ENCODE measurements at regions not wholly inside any gene's neighbourhood (a gene's known extent, or its start where the extent isn't known, plus 50 kb on each side); places are given as distances from the start of the nearest gene placed in this dataset.

DNA sequence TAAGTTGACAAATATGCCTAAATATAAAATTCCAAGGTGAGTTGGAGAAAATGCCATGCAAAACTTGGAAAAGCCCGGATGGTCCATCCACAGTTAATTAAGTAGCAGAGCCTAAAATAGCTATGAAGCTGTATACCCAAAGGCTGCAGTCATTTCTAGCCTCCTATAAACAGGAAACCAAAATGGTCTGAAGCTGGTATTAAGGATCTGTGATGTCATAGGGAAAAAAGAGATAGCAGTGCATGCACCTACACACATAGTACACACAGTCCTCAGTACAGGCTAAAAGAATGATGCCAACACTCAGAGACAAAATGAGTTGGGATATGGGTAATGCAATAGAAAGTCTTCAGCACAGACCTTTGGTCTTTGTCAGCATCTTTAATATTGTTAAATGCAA, 736.9 kb downstream of the EFNB2 start:
- H3K36me3 ChIP-seq (ENCODE audit: control insufficient read depth, insufficient read depth, low read length): no peaks in the 10 kb centered on the region

DNA sequence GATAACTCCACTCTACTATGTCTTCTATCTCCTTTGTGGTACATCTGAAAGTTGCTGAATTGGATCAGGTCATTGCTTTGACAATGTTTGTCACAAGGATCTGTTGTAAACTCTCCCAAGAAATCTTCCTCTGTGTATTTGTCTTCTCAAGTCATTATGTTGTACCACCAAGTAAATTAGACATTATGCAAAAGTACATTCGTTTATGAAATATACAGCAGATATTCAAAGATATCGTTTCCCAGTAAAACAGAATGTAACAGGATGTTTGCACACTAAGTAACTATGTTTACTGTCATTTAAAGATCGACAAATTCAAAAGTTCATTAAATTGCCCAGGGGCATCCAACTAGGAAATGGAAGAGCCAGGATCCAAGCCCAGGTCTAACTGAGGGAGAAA, 739.4 kb downstream of the EFNB2 start:
- WGBS, 2 experiments (ENCODE audit: insufficient coverage in 1 of 2, insufficient read length in 1 of 2): 91 to 93% methylated on average over 2 to 3 of the region's 3 CpGs
- no peaks in the 10 kb centered on the region for H3K4me1 ChIP-seq (ENCODE audit: control insufficient read depth, insufficient read depth, low read length)
- TF ChIP-seq, protein P1, sequence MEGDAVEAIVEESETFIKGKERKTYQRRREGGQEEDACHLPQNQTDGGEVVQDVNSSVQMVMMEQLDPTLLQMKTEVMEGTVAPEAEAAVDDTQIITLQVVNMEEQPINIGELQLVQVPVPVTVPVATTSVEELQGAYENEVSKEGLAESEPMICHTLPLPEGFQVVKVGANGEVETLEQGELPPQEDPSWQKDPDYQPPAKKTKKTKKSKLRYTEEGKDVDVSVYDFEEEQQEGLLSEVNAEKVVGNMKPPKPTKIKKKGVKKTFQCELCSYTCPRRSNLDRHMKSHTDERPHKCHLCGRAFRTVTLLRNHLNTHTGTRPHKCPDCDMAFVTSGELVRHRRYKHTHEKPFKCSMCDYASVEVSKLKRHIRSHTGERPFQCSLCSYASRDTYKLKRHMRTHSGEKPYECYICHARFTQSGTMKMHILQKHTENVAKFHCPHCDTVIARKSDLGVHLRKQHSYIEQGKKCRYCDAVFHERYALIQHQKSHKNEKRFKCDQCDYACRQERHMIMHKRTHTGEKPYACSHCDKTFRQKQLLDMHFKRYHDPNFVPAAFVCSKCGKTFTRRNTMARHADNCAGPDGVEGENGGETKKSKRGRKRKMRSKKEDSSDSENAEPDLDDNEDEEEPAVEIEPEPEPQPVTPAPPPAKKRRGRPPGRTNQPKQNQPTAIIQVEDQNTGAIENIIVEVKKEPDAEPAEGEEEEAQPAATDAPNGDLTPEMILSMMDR (conservative IDR thresholded peaks at IDR 0.05): no peak
- no peaks in the 10 kb centered on the region for H3K36me3 ChIP-seq (ENCODE audit: control insufficient read depth, insufficient read depth, low read length)
- no peak overlapping the region for H3K4me3 ChIP-seq (ENCODE audit: low read length)
- no peak overlapping the region for H3K27ac ChIP-seq (ENCODE audit: low read depth, low read length)
- H3K9me3 ChIP-seq (ENCODE audit: control insufficient read depth, low read length): no peaks in the 10 kb centered on the region
- H3K9ac ChIP-seq (ENCODE audit: extremely low read depth, low read length, poor library complexity, severe bottlenecking): no peak overlapping the region
- H3K27me3 ChIP-seq (ENCODE audit: control insufficient read depth, insufficient read depth, low read length, poor library complexity, severe bottlenecking): no peaks in the 10 kb centered on the region
- peaks cover 7% of the 10 kb centered on the region for H3K9me3 Mint-ChIP-seq
- no peak overlapping the region for H3K4me3 Mint-ChIP-seq
- H3K36me3 Mint-ChIP-seq (ENCODE audit: low read depth): no peaks in the 10 kb centered on the region
- no peaks in the 10 kb centered on the region for H3K4me1 Mint-ChIP-seq
- no peak overlapping the region for H3K27ac Mint-ChIP-seq
- no peaks in the 10 kb centered on the region for H3K27me3 Mint-ChIP-seq (ENCODE audit: insufficient read depth)
- no peak for DNase-seq

More for the DNA sequence above, 736.9 kb downstream of the EFNB2 start:
- Histone ChIP-seq H3K27ac (ENCODE audit: low read depth, low read length) (no peak overlapping the region), H3K9ac (ENCODE audit: extremely low read depth, low read length, poor library complexity, severe bottlenecking) (no peak overlapping the region), H3K27me3 (ENCODE audit: control insufficient read depth, insufficient read depth, low read length, poor library complexity, severe bottlenecking) (no peaks in the 10 kb centered on the region), H3K9me3 (ENCODE audit: control insufficient read depth, low read length) (no peaks in the 10 kb centered on the region), H3K4me1 (ENCODE audit: control insufficient read depth, insufficient read depth, low read length) (no peaks in the 10 kb centered on the region), H3K4me3 (ENCODE audit: low read length) (no peak overlapping the region)
- H3K4me3 Mint-ChIP-seq: no peak overlapping the region
- H3K27ac Mint-ChIP-seq: no peak overlapping the region
- no peaks in the 10 kb centered on the region for H3K4me1 Mint-ChIP-seq
- H3K9me3 Mint-ChIP-seq: peaks cover 5% of the 10 kb centered on the region
- WGBS, 2 experiments (ENCODE audit: insufficient coverage in 1 of 2, insufficient read length in 1 of 2): 0 to 28% methylated on average over 1 of the region's 1 CpG
- TF ChIP-seq, protein P1 (conservative IDR thresholded peaks at IDR 0.05): no peak
- no peaks in the 10 kb centered on the region for H3K27me3 Mint-ChIP-seq (ENCODE audit: insufficient read depth)
- H3K36me3 Mint-ChIP-seq (ENCODE audit: low read depth): no peaks in the 10 kb centered on the region
- DNase-seq: no peak

DNA sequence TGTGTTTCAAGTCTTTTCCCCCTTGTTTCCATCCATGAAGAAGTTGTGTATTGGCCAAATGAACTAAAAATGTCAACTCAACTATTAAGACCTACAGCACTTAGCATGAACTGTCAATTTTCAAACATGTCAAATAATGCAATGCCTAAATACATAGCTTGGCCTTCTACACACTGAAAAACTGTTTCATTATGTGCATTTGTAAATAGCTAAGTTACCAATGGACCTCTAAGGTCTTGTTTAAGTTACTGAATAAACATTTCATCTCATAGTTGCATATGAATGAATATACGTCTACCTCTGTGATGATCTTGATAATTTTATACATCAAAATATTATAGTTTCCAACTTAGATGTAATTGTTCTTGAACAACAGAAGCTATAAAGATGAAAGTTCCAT, 744.5 kb downstream of the EFNB2 start:
- no peak overlapping the region for H3K27ac ChIP-seq (ENCODE audit: low read depth, low read length)
- TF ChIP-seq, protein P1 (conservative IDR thresholded peaks at IDR 0.05): no peak
- no peak for DNase-seq
- H3K9me3 ChIP-seq (ENCODE audit: control insufficient read depth, low read length): no peaks in the 10 kb centered on the region
- H3K4me1 ChIP-seq (ENCODE audit: control insufficient read depth, insufficient read depth, low read length): no peaks in the 10 kb centered on the region
- no CpG with 5 or more reads among the region's 1 CpG for WGBS, 2 experiments (ENCODE audit: insufficient coverage in 1 of 2, insufficient read length in 1 of 2)
- H3K4me3 ChIP-seq (ENCODE audit: low read length): no peak overlapping the region
- Mint-ChIP-seq H3K4me1 (no peaks in the 10 kb centered on the region), H3K4me3 (no peak overlapping the region), H3K36me3 (ENCODE audit: low read depth) (no peaks in the 10 kb centered on the region), H3K9me3 (peaks cover 7% of the 10 kb centered on the region), H3K27ac (no peak overlapping the region), H3K27me3 (ENCODE audit: insufficient read depth) (no peaks in the 10 kb centered on the region)
- H3K36me3 ChIP-seq (ENCODE audit: control insufficient read depth, insufficient read depth, low read length): no peaks in the 10 kb centered on the region
- H3K9ac ChIP-seq (ENCODE audit: extremely low read depth, low read length, poor library complexity, severe bottlenecking): no peak overlapping the region
- H3K27me3 ChIP-seq (ENCODE audit: control insufficient read depth, insufficient read depth, low read length, poor library complexity, severe bottlenecking): no peaks in the 10 kb centered on the region

All from endodermal cell (in vitro differentiated cells).